ENCODE measurements at regions not wholly inside any gene's neighbourhood (a gene's known extent, or its start where the extent isn't known, plus 50 kb on each side); places are given as distances from the start of the nearest gene placed in this dataset.

GRCh38 chr13:34246511-34246910, 428.6 kb downstream of the RFC3 start:
- DNase-seq (ENCODE audit: low spot score) = no peak
- TF ChIP-seq CTCF (IDR thresholded peaks at IDR 0.05; ENCODE audit: extremely low read depth, missing control alignments) = no peak

DNA sequence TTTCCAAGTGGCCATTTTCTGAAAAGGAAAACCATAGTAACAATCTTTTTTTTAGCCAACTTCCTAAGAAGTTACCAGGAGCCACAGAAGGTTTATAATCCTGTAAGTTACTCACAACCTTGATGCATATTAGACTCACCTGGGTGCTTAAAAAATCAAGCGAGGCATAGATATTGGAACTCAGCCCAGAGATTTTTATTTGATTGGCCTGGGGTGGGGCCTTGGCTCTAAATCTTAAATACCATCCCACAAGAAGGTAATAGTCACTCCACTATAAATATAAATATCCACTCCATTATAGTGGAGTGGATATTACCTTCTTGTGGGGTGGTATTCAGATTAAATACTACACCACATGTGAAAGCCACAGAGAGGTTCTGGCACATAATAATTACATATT, 429.6 kb downstream of the RFC3 start:
- DNase-seq (ENCODE audit: low spot score) = no peak
- TF ChIP-seq CTCF (IDR thresholded peaks at IDR 0.05; ENCODE audit: extremely low read depth, missing control alignments) = no peak

- DNase-seq (ENCODE audit: low spot score) = no peak
- no peak for TF ChIP-seq CTCF (IDR thresholded peaks at IDR 0.05; ENCODE audit: extremely low read depth, missing control alignments)
Measured at GRCh38 chr13:34249546-34250039, 431.6 kb downstream of the RFC3 start.

DNA sequence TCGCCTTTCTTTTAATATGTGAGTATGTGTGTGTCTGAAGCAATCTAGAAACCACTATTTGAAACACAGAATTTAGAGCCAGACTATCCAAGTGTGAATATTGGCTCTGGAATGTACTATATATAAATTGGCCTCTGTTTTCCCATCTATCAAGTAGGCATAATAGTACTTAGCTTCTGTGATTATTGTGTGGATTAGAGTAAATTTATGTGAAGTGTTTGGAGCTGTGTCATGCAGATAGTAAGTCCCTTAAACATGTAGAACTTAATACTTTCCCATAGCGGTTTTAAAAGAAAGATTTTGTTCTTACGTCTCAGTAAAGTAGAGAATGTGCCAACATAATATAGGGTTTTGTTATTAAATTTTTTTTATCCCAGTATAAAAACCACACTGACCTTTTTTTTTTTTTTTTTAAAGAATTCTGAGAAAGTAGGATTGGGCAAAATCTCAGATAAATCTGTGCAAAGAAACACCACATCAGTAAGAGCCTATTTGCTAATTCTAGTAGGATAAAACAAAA, 432.3 kb downstream of the RFC3 start:
- DNase-seq (ENCODE audit: low spot score) = no peak
- TF ChIP-seq CTCF (IDR thresholded peaks at IDR 0.05; ENCODE audit: extremely low read depth, missing control alignments) = no peak

- TF ChIP-seq CTCF (IDR thresholded peaks at IDR 0.05; ENCODE audit: extremely low read depth, missing control alignments) = no peak
- no peak for DNase-seq (ENCODE audit: low spot score)
Measured at GRCh38 chr13:34254366-34254765, 436.4 kb downstream of the RFC3 start.

- TF ChIP-seq CTCF (IDR thresholded peaks at IDR 0.05; ENCODE audit: extremely low read depth, missing control alignments) = no peak
- no peak for DNase-seq (ENCODE audit: low spot score)
Measured at GRCh38 chr13:34255711-34256110, 437.8 kb downstream of the RFC3 start.

DNA sequence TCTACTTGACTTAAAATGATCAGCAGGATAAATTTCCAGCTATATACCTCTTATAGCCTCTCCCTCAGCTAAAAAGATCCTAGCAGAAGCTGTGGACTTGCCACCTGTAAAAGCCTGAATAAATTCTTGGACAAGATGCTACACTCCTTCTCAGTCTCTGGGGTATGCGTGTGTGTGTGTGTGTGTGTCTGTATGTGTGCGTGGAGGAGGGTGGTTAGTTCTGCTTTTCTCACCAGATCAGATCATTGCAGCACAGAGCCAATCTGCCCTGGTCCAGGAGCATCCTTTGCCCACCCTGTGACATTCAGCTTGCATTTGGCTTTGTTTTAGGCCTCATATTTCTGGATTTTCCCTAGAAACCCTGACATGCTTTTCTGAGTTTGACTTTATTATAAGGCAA, 438.3 kb downstream of the RFC3 start:
- DNase-seq (ENCODE audit: low spot score) = no peak
- TF ChIP-seq CTCF (IDR thresholded peaks at IDR 0.05; ENCODE audit: extremely low read depth, missing control alignments) = no peak
